ENCODE measurements at regions not wholly inside any gene's neighbourhood (a gene's known extent, or its start where the extent isn't known, plus 50 kb on each side); places are given as distances from the start of the nearest gene placed in this dataset.

DNA sequence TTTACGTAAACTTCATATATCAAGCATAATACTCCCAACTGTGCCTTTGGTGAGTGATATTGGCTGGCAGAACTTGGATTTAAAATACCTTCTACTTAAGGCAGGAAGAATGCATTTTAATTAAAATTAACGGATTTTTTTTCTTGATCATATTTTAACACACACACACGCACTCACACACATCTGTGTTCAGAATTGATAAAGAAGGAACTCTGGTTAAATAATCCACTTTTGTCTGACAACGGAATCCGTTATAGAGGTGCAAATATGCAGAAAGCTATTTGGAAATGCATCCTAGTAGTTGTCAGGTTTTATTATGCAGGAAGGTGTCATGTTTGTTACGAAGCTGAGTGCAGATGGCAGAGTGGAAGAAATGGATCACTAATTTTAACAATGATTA, 105.5 kb upstream of the ZNF536 start:
- H3K36me3 ChIP-seq: no peaks in the 10 kb centered on the region
- H3K4me3 ChIP-seq: no peak overlapping the region
- TF ChIP-seq, protein P1, sequence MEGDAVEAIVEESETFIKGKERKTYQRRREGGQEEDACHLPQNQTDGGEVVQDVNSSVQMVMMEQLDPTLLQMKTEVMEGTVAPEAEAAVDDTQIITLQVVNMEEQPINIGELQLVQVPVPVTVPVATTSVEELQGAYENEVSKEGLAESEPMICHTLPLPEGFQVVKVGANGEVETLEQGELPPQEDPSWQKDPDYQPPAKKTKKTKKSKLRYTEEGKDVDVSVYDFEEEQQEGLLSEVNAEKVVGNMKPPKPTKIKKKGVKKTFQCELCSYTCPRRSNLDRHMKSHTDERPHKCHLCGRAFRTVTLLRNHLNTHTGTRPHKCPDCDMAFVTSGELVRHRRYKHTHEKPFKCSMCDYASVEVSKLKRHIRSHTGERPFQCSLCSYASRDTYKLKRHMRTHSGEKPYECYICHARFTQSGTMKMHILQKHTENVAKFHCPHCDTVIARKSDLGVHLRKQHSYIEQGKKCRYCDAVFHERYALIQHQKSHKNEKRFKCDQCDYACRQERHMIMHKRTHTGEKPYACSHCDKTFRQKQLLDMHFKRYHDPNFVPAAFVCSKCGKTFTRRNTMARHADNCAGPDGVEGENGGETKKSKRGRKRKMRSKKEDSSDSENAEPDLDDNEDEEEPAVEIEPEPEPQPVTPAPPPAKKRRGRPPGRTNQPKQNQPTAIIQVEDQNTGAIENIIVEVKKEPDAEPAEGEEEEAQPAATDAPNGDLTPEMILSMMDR (IDR thresholded peaks at IDR 0.05): no peak
- no peak for TF ChIP-seq POLR2A (IDR thresholded peaks at IDR 0.05)
- 71 to 80% (median 74%) methylated on average over 6 of the region's 6 CpGs for WGBS, 4 donors
- no peak overlapping the region for H3K27ac ChIP-seq
- intact Hi-C loops (cut with DNase I): no loop called here
- DNase-seq (no peak), ATAC-seq (no peak)
- H3K27me3 ChIP-seq: peaks cover 0 to 29% (median 2%) of the 10 kb centered on the region in 9 donors
- H3K9me3 ChIP-seq: no peaks in the 10 kb centered on the region
- no peaks in the 10 kb centered on the region for H3K4me1 ChIP-seq

DNA sequence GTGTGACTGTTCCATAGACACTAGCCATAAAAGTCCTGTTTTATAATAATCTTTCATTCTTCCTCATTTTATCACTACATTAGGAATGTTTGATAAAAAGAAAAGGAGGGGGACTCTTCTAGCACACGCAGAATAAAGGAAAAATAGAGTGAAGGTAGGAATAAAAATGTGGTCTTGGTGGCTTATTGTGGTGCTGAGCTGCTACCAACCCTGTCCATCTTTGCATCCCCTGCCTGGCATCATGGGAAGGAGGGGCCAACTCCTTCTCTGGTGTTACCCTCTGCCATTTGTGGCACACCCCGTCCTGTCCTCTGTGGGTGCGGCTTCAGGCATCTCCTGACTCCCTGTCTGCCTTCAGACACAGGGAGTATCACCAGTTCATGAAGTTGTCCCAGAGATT, 104.9 kb upstream of the ZNF536 start:
- no peak for DNase-seq
- no peak for ATAC-seq
- 43 to 69% (median 49%) methylated on average over 3 of the region's 3 CpGs for WGBS, 4 donors
- H3K4me3 ChIP-seq: no peak overlapping the region
- H3K36me3 ChIP-seq: no peaks in the 10 kb centered on the region
- intact Hi-C loops (cut with DNase I): no loop called here
- H3K27me3 ChIP-seq: peaks cover 0 to 22% (median 2%) of the 10 kb centered on the region in 9 donors
- TF ChIP-seq POLR2A (IDR thresholded peaks at IDR 0.05): no peak
- TF ChIP-seq, protein P1 (IDR thresholded peaks at IDR 0.05): no peak
- peaks cover 0 to 1% (median 0%) of the 10 kb centered on the region in 12 donors for H3K9me3 ChIP-seq
- H3K27ac ChIP-seq: no peak overlapping the region
- H3K4me1 ChIP-seq: no peaks in the 10 kb centered on the region

DNA sequence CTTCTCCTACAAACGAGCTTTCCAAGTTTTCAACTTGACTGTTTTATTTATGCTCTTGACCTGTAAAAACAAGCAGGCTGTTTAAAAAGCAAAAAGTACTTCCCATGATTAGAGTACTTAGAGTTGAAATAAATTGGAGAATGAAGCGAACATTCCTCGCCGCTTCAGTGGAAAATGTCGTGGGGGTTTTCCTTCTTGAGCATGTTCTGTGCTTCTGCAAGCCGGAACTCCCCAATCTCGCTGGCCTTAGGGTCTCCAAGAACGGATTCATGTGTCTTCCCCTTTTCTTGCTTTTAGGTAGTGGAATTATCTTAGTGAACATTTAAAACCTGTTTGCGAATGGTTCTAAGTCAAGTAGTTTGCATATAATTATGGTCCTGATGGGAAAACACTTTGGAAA, 103.6 kb upstream of the ZNF536 start:
- WGBS, 4 donors: 69 to 80% (median 77%) methylated on average over 9 of the region's 9 CpGs
- TF ChIP-seq, protein P1 (IDR thresholded peaks at IDR 0.05): no peak
- no peak for TF ChIP-seq POLR2A (IDR thresholded peaks at IDR 0.05)
- DNase-seq (no peak), ATAC-seq (no peak)
- Histone ChIP-seq H3K9me3 (peaks cover 0 to 14% (median 6%) of the 10 kb centered on the region in 12 donors), H3K27me3 (peaks cover 0 to 15% (median 2%) of the 10 kb centered on the region in 9 donors), H3K4me1 (no peaks in the 10 kb centered on the region), H3K27ac (no peak overlapping the region), H3K4me3 (no peak overlapping the region), H3K36me3 (no peaks in the 10 kb centered on the region)
- intact Hi-C loops (cut with DNase I): no loop called here

DNA sequence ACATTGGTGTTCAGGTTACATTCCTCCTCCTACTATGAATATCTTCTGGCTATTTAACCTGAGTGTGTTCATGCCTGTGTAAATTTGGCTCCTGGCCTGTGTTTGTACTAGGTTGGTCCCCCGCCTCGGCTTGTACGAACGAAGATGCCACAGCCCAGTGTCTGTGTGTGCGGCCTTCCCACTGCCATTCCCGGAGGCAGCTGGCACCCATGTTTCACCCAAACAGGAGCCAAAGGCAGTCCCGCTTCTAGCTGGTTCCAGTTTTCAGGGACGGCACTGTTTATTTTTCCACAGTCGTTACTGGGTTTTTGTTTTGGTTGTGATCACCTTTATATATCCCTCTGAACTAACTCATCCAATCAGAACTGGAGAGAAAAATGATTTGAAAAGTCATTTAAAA, 102.5 kb upstream of the ZNF536 start:
- Histone ChIP-seq H3K36me3 (no peaks in the 10 kb centered on the region), H3K4me3 (no peak overlapping the region), H3K9me3 (peaks cover 0 to 17% (median 6%) of the 10 kb centered on the region in 12 donors), H3K4me1 (no peaks in the 10 kb centered on the region), H3K27me3 (peaks cover 0 to 15% (median 2%) of the 10 kb centered on the region in 9 donors), H3K27ac (no peak overlapping the region)
- ATAC-seq (no peak), DNase-seq (no peak)
- intact Hi-C loops (cut with DNase I): no loop called here
- no peak for TF ChIP-seq POLR2A (IDR thresholded peaks at IDR 0.05)
- TF ChIP-seq, protein P1 (IDR thresholded peaks at IDR 0.05): no peak
- 83 to 93% (median 89%) methylated on average over 9 of the region's 9 CpGs for WGBS, 4 donors

Measured in heart left ventricle (tissue), 16 donors.